Thyroid gland (tissue), 4 donors: ENCODE measurements at regions not wholly inside any gene's neighbourhood (a gene's known extent, or its start where the extent isn't known, plus 50 kb on each side); places are given as distances from the start of the nearest gene placed in this dataset.
"Not testable (repeated sequence)": the region's sequence is repeated elsewhere in the genome, so short reads cannot be mapped to it uniquely, and the experiment has no call there.

ENCODE experiments used
- DNase-seq, 2 donors: peaks; one replicate each; pipeline ENCODE4 v3.0.0-alpha.2; 2019
- H3K27ac ChIP-seq, 3 donors: fragments of 200-600 bp; sonication (generic); 1 replicate in 2 of 3; 2 replicates in 1 of 3; pipeline ENCODE4 v1.5.1; 2016 to 2019; ENCODE audit warnings: mild to moderate bottlenecking in 1 of 3, moderate library complexity in 1 of 3
- H3K27me3 ChIP-seq: fragments of 200-600 bp; sonication (generic); one replicate; pipeline ENCODE4 v1.5.1; 2019
- H3K36me3 ChIP-seq, 2 donors: fragments of 200-600 bp; sonication (generic); one replicate each; pipeline ENCODE4 v1.5.1; 2016 to 2019
- H3K4me1 ChIP-seq, 2 donors: fragments of 200-600 bp; sonication (generic); one replicate each; pipeline ENCODE4 v1.5.1; 2017 to 2019
- H3K4me3 ChIP-seq, 3 donors: fragments of 200-600 bp; sonication (generic); replicated peaks in 1 of 3; 1 replicate in 2 of 3; 2 replicates in 1 of 3; pipeline ENCODE4 v1.5.1; 2016; ENCODE audit warnings: mild to moderate bottlenecking in 1 of 3
- H3K9me3 ChIP-seq: fragments of 200-600 bp; sonication (generic); one replicate; pipeline ENCODE4 v1.5.1; 2017
- CTCF ChIP-seq, 6 experiments: fragments of 200-600 bp in 3 of 6; fragments of 450-650 bp in 3 of 6; sonication (generic) in 3 of 6; IDR thresholded peaks; one replicate each; pipeline ENCODE4 v1.5.1; 2016 to 2019; ENCODE audit warnings: antibody characterized with exemption in 6 of 6, mild to moderate bottlenecking in 2 of 6, inconsistent platforms in 1 of 6, moderate library complexity in 1 of 6
- POLR2A ChIP-seq, 2 donors: fragments of 450-650 bp; IDR thresholded peaks; one replicate each; pipeline ENCODE4 v1.6.1; 2017; ENCODE audit warnings: antibody characterized with exemption in 2 of 2, mild to moderate bottlenecking in 2 of 2, moderate library complexity in 1 of 2
- WGBS, 2 donors: methylation state at CpG; one replicate each; pipeline ENCODE4 v1.1.5; 2017; 5-methylcytosine and 5-hydroxymethylcytosine counted together
- intact Hi-C: fragments of 100-400 bp; cut with DNase I; formaldehyde crosslinking; loops from one replicate; pipeline ENCODE4 v1.15.1; 2023

- DNase-seq, result no peak
- Histone ChIP-seq H3K27me3 (no peaks in the 10 kb centered on the region), H3K9me3 (no peaks in the 10 kb centered on the region), H3K4me3 (no peak overlapping the region), H3K36me3 (no peaks in the 10 kb centered on the region), H3K4me1 (no peaks in the 10 kb centered on the region), H3K27ac (no peak overlapping the region)
- TF ChIP-seq POLR2A (IDR thresholded peaks at IDR 0.05), result no peak
- no peak for TF ChIP-seq CTCF (IDR thresholded peaks at IDR 0.05)
- intact Hi-C loops, result loop anchor here (10.0 kb wide), 1 partner anchor 242 kb away; no protein-coding TSS in a partner anchor
Observed at GRCh38 chr22:26082866-26083265, 86.4 kb upstream of the SEZ6L start.

GRCh38 chr22:26086359-26086758 lies 82.9 kb upstream of the SEZ6L start:
- H3K27me3 ChIP-seq, result no peaks in the 10 kb centered on the region
- H3K27ac ChIP-seq, result no peak overlapping the region
- no peaks in the 10 kb centered on the region for H3K36me3 ChIP-seq
- DNase-seq, result no peak
- TF ChIP-seq POLR2A (IDR thresholded peaks at IDR 0.05) (no peak), CTCF (IDR thresholded peaks at IDR 0.05) (peak in 4 of 6 experiments; percentile 33 to 72 (median 62))
- intact Hi-C loops, result loop anchor here (10.0 kb wide), 1 partner anchor 238 kb away; no protein-coding TSS in a partner anchor
- H3K4me3 ChIP-seq, result no peak overlapping the region
- 18 to 43% methylated on average over 1 of the region's 1 CpG for WGBS, 2 donors
- no peaks in the 10 kb centered on the region for H3K9me3 ChIP-seq
- H3K4me1 ChIP-seq, result no peaks in the 10 kb centered on the region

- intact Hi-C loops, result loop anchor here (10.0 kb wide), 1 partner anchor 237 kb away; no protein-coding TSS in a partner anchor
- Histone ChIP-seq H3K27ac (no peak overlapping the region), H3K9me3 (no peaks in the 10 kb centered on the region), H3K4me1 (no peaks in the 10 kb centered on the region), H3K4me3 (no peak overlapping the region), H3K27me3 (no peaks in the 10 kb centered on the region), H3K36me3 (no peaks in the 10 kb centered on the region)
- WGBS, 2 donors, result 75 to 81% methylated on average over 8 of the region's 8 CpGs
- TF ChIP-seq POLR2A (IDR thresholded peaks at IDR 0.05), result no peak
- no peak for TF ChIP-seq CTCF (IDR thresholded peaks at IDR 0.05)
- no peak for DNase-seq
Observed at GRCh38 chr22:26087816-26088215, 81.4 kb upstream of the SEZ6L start.

GRCh38 chr22:26090821-26091220 lies 78.4 kb upstream of the SEZ6L start:
- Histone ChIP-seq H3K36me3 (no peaks in the 10 kb centered on the region), H3K27me3 (no peaks in the 10 kb centered on the region), H3K27ac (no peak overlapping the region), H3K4me3 (no peak overlapping the region), H3K9me3 (no peaks in the 10 kb centered on the region), H3K4me1 (no peaks in the 10 kb centered on the region)
- TF ChIP-seq POLR2A (IDR thresholded peaks at IDR 0.05), result no peak
- no peak for TF ChIP-seq CTCF (IDR thresholded peaks at IDR 0.05)
- WGBS, 2 donors, result 69 to 71% methylated on average over 6 of the region's 6 CpGs
- DNase-seq, result no peak
- intact Hi-C loops, result no loop called here

- H3K4me3 ChIP-seq, H3K27ac ChIP-seq, intact Hi-C loops, H3K9me3 ChIP-seq, H3K4me1 ChIP-seq, H3K27me3 ChIP-seq, H3K36me3 ChIP-seq, DNase-seq: not testable (repeated sequence)
- 86 to 88% methylated on average over 7 of the region's 7 CpGs for WGBS, 2 donors
Observed at GRCh38 chr22:26094497-26094896, 74.8 kb upstream of the SEZ6L start.
